Activated CD4-positive, alpha-beta memory T cell treated with anti-CD3 and anti-CD28 coated beads, Interleukin-2, amount 10 ng/mL, durations not matched to agents 7 days and 5 days (primary cell): ENCODE measurements at regions not wholly inside any gene's neighbourhood (a gene's known extent, or its start where the extent isn't known, plus 50 kb on each side); places are given as distances from the start of the nearest gene placed in this dataset.

Experiments
- CTCF ChIA-PET: fragments of 350-600 bp; sonication (Branson Sonifier 250); formaldehyde crosslinking; loops from one replicate; lab custom pipeline; 2021; ENCODE audit warnings: antibody characterized with exemption, inconsistent platforms; lab: Charles Lee
- POLR2A ChIA-PET: fragments of 350-600 bp; sonication (Branson Sonifier 250); formaldehyde crosslinking; loops from one replicate; lab custom pipeline; 2021; ENCODE audit warnings: antibody characterized with exemption; lab: Charles Lee
- DNase-seq: peaks from one replicate; pipeline ENCODE4 v3.0.0-alpha.2; 2020
- H3K27ac Mint-ChIP-seq: one replicate; pipeline ENCODE4 v1.8.0; 2021; ENCODE audit warnings: mild to moderate bottlenecking, mixed read lengths
- H3K27me3 Mint-ChIP-seq: one replicate; pipeline ENCODE4 v1.8.0; 2021; ENCODE audit warnings: mixed read lengths
- H3K36me3 Mint-ChIP-seq: one replicate; pipeline ENCODE4 v1.8.0; 2021; ENCODE audit warnings: low read depth, mixed read lengths
- H3K4me1 Mint-ChIP-seq: one replicate; pipeline ENCODE4 v1.8.0; 2021; ENCODE audit warnings: mixed read lengths
- H3K4me3 Mint-ChIP-seq: one replicate; pipeline ENCODE4 v1.8.0; 2021; ENCODE audit warnings: mild to moderate bottlenecking, mixed read lengths
- H3K9me3 Mint-ChIP-seq: one replicate; pipeline ENCODE4 v1.8.0; 2021; ENCODE audit warnings: mixed read lengths

DNA sequence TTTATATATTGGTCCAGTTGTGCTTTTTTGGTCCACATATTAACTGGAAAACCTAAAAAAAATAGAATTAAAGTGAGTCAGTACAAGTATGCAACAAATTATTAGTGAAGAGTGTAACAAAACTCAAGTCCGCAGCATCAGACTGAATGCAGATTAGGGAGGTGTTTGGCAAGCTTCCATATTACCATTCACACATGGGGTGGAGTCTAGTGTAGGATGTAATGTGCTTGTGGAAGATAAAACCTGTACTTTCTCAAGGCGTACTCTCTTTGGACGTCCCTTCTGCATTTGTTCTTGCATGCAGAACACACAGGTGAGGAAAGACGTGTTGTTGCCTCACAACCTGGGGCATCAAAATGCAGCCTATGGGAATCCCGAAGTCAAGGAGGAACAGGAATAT is 668.7 kb downstream of the MRPL39 start:
- no peak for DNase-seq
- H3K9me3 Mint-ChIP-seq = no peaks in the 10 kb centered on the region
- ChIA-PET POLR2A (no interaction called here), CTCF (no interaction called here)
- no peaks in the 10 kb centered on the region for H3K4me1 Mint-ChIP-seq
- H3K36me3 Mint-ChIP-seq = no peaks in the 10 kb centered on the region
- H3K27ac Mint-ChIP-seq = no peak overlapping the region
- no peaks in the 10 kb centered on the region for H3K27me3 Mint-ChIP-seq
- no peak overlapping the region for H3K4me3 Mint-ChIP-seq

- H3K27ac Mint-ChIP-seq = no peak overlapping the region
- no peaks in the 10 kb centered on the region for H3K27me3 Mint-ChIP-seq
- CTCF ChIA-PET = no interaction called here
- H3K36me3 Mint-ChIP-seq = no peaks in the 10 kb centered on the region
- POLR2A ChIA-PET = no interaction called here
- H3K9me3 Mint-ChIP-seq = no peaks in the 10 kb centered on the region
- H3K4me1 Mint-ChIP-seq = no peaks in the 10 kb centered on the region
- H3K4me3 Mint-ChIP-seq = no peak overlapping the region
- DNase-seq = no peak
These were observed 671.3 kb downstream of the MRPL39 start for GRCh38 chr21:24935991-24936390.

DNA sequence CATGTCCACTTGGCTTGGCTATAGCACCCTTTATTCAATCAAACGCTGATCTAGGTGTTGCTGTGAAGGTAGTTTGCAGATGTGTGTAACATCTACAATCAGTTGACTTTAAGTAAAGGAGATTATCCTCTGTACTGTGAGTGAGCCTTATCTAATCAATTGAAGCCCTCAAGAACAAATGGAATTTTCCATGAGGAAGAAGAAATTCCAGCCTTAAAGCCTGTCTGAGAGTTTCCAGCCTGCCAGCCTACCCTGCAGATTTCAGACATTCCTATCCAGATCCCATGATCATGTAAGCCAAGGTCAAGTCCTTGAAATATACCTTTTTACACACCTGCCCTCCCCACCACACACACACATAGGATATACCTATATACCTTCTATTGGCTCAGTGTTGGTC is 696.7 kb downstream of the MRPL39 start:
- ChIA-PET CTCF (no interaction called here), POLR2A (no interaction called here)
- no peak overlapping the region for H3K4me3 Mint-ChIP-seq
- no peaks in the 10 kb centered on the region for H3K4me1 Mint-ChIP-seq
- H3K9me3 Mint-ChIP-seq = no peaks in the 10 kb centered on the region
- no peaks in the 10 kb centered on the region for H3K27me3 Mint-ChIP-seq
- no peaks in the 10 kb centered on the region for H3K36me3 Mint-ChIP-seq
- DNase-seq = no peak
- no peak overlapping the region for H3K27ac Mint-ChIP-seq

DNA sequence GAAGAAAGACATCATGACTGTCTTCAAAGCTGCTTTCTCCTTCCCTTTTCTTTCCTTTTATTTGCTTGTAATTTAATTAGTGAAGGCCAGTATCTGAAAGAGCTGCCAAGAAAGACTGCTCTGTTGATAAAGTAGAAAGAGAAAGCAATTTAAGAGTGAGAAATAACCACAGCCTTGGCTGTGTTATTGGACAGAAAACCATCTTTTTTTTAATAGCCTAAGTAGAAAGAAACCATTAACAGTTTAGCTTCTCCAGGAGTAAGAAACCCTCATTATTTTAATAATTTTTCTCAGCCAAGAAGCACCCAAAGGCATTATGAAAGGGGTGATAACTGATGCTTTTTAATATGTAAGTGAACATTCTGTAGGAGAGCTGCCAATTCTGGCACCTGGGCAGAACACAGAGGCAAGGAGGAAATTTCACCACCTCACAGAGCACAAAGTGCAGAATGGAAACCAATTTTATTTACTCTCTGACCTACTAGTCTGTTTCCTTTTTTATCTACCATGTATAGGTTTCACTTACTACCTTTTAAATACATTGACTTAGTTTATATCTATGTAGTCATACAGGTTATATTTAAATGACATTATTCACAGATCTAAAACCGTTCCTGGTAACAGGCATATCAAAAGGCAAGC is 703.2 kb downstream of the MRPL39 start:
- no peak overlapping the region for H3K4me3 Mint-ChIP-seq
- no peaks in the 10 kb centered on the region for H3K36me3 Mint-ChIP-seq
- no peak overlapping the region for H3K27ac Mint-ChIP-seq
- H3K27me3 Mint-ChIP-seq = no peaks in the 10 kb centered on the region
- DNase-seq = no peak
- no peaks in the 10 kb centered on the region for H3K9me3 Mint-ChIP-seq
- H3K4me1 Mint-ChIP-seq = no peaks in the 10 kb centered on the region
- POLR2A ChIA-PET = no interaction called here
- CTCF ChIA-PET = no interaction called here

- Mint-ChIP-seq H3K9me3 (no peaks in the 10 kb centered on the region), H3K4me1 (no peaks in the 10 kb centered on the region), H3K27me3 (no peaks in the 10 kb centered on the region), H3K27ac (no peak overlapping the region), H3K4me3 (no peak overlapping the region), H3K36me3 (no peaks in the 10 kb centered on the region)
- POLR2A ChIA-PET = no interaction called here
- CTCF ChIA-PET = no interaction called here
- DNase-seq = no peak
These were observed 708.1 kb downstream of the MRPL39 start for GRCh38 chr21:24899138-24899537.

DNA sequence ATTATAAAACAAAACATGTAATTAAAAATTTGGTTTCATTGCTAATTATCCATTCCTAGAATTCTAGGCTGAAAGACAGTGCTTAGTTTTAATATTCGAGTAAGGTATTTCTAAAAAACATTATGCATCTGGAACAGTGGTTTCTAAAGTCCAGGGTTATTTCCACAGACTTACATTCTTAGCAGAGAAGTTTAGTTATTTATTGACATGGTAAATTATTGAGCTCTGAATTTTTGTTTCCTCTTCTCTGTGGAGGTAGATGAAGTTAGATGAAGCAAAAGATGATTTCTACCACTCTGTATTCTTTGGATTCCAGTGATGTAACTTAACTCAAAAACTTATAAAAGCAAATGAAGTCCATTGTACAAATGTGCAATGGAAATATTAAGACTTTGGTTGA is 709.4 kb downstream of the MRPL39 start:
- Mint-ChIP-seq H3K4me3 (no peak overlapping the region), H3K4me1 (no peaks in the 10 kb centered on the region)
- POLR2A ChIA-PET = no interaction called here

DNA sequence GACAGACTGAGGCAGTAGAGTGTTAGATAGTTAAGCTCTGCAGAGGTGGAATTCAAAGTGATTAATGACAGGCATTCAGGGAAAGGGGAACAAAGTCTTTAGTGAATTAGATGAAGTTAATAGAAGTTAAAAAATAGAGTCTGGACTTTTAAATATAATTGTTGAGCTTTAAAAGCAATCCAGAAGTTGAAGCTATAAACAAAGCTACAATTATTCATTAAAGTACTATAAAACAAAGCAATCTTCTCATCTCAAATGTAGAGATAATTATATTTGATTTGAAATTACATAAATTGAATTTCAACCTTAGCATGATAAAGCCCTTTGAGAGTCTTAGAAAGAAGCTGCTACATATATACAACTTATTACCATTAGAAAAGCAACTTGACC is 710.6 kb downstream of the MRPL39 start:
- no peaks in the 10 kb centered on the region for H3K27me3 Mint-ChIP-seq
- H3K4me3 Mint-ChIP-seq = no peak overlapping the region
- no peak for DNase-seq
- POLR2A ChIA-PET = no interaction called here
- no peaks in the 10 kb centered on the region for H3K36me3 Mint-ChIP-seq
- no peaks in the 10 kb centered on the region for H3K9me3 Mint-ChIP-seq
- CTCF ChIA-PET = no interaction called here
- no peaks in the 10 kb centered on the region for H3K4me1 Mint-ChIP-seq
- H3K27ac Mint-ChIP-seq = no peak overlapping the region

More for the DNA sequence above, 709.4 kb downstream of the MRPL39 start:
- H3K27ac Mint-ChIP-seq = no peak overlapping the region
- no peaks in the 10 kb centered on the region for H3K36me3 Mint-ChIP-seq
- H3K9me3 Mint-ChIP-seq = no peaks in the 10 kb centered on the region
- CTCF ChIA-PET = no interaction called here
- H3K27me3 Mint-ChIP-seq = no peaks in the 10 kb centered on the region
- no peak for DNase-seq

DNA sequence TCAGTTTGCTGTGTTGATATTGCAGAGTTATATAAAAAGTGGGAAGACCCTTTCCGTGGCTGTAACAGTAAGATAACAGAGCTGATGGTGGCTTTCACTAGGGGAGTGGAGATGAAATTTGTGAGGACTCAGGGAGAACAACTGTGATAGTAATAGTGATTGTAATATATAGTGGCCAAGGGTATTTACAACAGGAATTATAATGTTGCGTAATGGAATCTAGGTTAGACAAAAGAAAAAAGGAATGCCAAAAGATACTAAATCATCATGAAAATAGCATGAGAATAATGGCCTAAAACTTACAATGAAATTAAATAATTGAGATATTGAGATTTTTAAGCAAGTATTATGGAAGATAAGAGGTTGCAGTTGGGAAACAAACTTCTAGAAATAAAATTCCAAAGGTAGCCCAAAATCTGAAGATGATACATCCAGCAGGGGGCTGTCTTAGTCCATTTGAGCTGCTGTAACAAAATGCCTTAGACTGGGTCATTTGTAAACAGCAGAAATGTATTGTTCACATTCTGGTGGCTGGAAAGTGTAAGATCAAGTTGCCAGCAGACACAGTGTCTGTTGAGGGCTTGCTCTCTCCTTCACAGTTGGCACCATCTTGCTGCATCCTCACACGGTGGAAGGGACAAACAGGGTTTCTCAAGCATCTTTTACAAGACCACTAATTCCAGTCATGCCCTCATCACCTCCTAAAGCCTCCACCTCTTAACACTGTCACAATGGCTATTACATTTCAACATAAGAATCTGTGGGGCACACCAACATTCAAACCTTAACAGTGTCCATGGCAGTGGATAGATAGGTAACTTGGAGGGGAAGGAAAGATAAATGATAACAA is 711.2 kb downstream of the MRPL39 start:
- DNase-seq = no peak
- H3K27me3 Mint-ChIP-seq = no peaks in the 10 kb centered on the region
- ChIA-PET CTCF (no interaction called here), POLR2A (no interaction called here)
- H3K36me3 Mint-ChIP-seq = no peaks in the 10 kb centered on the region
- H3K9me3 Mint-ChIP-seq = no peaks in the 10 kb centered on the region
- H3K4me1 Mint-ChIP-seq = no peaks in the 10 kb centered on the region
- H3K27ac Mint-ChIP-seq = no peak overlapping the region
- no peak overlapping the region for H3K4me3 Mint-ChIP-seq

- DNase-seq = no peak
- ChIA-PET CTCF (no interaction called here), POLR2A (no interaction called here)
- H3K4me3 Mint-ChIP-seq = no peak overlapping the region
- H3K9me3 Mint-ChIP-seq = no peaks in the 10 kb centered on the region
- H3K36me3 Mint-ChIP-seq = no peaks in the 10 kb centered on the region
- H3K4me1 Mint-ChIP-seq = no peaks in the 10 kb centered on the region
- H3K27me3 Mint-ChIP-seq = no peaks in the 10 kb centered on the region
- no peak overlapping the region for H3K27ac Mint-ChIP-seq
These were observed 713.0 kb downstream of the MRPL39 start for GRCh38 chr21:24894324-24894723.

- CTCF ChIA-PET = no interaction called here
- DNase-seq = no peak
- H3K27me3 Mint-ChIP-seq = no peaks in the 10 kb centered on the region
- POLR2A ChIA-PET = no interaction called here
- no peaks in the 10 kb centered on the region for H3K4me1 Mint-ChIP-seq
- H3K27ac Mint-ChIP-seq = no peak overlapping the region
- H3K36me3 Mint-ChIP-seq = no peaks in the 10 kb centered on the region
- H3K4me3 Mint-ChIP-seq = no peak overlapping the region
- no peaks in the 10 kb centered on the region for H3K9me3 Mint-ChIP-seq
These were observed 717.3 kb downstream of the MRPL39 start for GRCh38 chr21:24890021-24890420.

DNA sequence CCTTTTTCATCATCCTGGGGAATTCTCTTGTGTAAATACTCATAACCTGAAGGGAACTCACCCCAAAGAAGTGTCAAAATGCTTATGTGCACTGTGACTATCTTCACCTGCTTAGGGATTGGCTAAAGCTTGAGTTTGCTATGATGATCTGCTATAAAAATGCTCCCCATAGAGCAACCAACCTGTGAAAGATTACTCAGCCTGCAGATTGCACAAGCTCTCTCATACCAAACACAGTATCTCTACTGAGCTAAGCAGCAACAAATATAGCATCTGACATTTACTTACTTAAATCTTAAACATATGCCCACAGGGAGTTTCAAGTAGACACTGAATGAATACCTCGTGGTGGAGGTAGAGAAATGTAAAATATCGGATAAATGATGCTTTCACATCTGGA is 725.8 kb downstream of the MRPL39 start:
- POLR2A ChIA-PET = no interaction called here
- H3K27ac Mint-ChIP-seq = no peak overlapping the region
- no peaks in the 10 kb centered on the region for H3K27me3 Mint-ChIP-seq
- H3K4me3 Mint-ChIP-seq = no peak overlapping the region
- DNase-seq = no peak
- H3K4me1 Mint-ChIP-seq = no peaks in the 10 kb centered on the region
- no peaks in the 10 kb centered on the region for H3K36me3 Mint-ChIP-seq
- CTCF ChIA-PET = no interaction called here
- peaks cover 4% of the 10 kb centered on the region for H3K9me3 Mint-ChIP-seq

GRCh38 chr21:24870633-24871032 is 736.6 kb downstream of the MRPL39 start:
- DNase-seq = no peak
- Mint-ChIP-seq H3K27me3 (no peaks in the 10 kb centered on the region), H3K9me3 (no peaks in the 10 kb centered on the region), H3K4me1 (no peaks in the 10 kb centered on the region), H3K36me3 (no peaks in the 10 kb centered on the region), H3K27ac (no peak overlapping the region), H3K4me3 (no peak overlapping the region)
- ChIA-PET CTCF (no interaction called here), POLR2A (no interaction called here)

DNA sequence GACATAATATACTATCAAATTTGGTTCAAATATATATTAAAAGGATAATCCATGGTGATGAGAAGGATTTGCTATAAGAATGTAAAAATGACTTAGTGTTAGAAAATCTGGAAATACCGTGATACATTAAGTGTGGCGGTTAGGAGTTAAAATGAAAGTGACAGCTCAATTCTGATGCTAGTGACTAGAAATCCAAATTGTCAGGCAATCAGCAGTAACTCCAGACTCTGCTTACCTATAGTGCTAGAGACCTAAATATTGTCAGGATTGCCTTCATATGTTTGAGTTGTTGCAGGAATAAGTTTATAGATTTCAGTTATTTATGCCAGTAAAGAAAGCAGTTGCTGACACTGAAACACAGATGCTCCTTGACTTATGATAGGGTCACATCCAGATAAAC is 737.4 kb downstream of the MRPL39 start:
- H3K36me3 Mint-ChIP-seq = no peaks in the 10 kb centered on the region
- H3K27me3 Mint-ChIP-seq = no peaks in the 10 kb centered on the region
- no peaks in the 10 kb centered on the region for H3K9me3 Mint-ChIP-seq
- CTCF ChIA-PET = no interaction called here
- DNase-seq = no peak
- H3K4me3 Mint-ChIP-seq = no peak overlapping the region
- POLR2A ChIA-PET = no interaction called here
- H3K4me1 Mint-ChIP-seq = no peaks in the 10 kb centered on the region
- H3K27ac Mint-ChIP-seq = no peak overlapping the region

DNA sequence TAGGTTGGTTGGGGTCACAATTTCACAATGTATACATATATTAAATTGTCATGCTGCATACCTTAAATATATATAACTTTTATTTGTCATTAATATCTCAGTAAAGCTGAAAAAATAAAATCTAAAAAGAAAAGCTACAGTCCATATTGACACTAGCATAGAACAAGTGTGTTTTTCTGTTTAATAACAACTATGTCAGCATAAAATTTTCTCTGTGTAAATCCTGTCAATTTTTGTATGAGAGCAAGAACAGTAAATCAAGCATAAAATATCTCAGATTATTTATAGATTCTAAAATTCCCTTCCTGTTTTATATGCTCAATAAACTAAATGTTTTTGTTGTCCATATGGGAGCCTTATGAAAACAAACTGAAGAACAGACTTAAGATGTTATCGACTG is 739.2 kb downstream of the MRPL39 start:
- Mint-ChIP-seq H3K27ac (no peak overlapping the region), H3K4me1 (no peaks in the 10 kb centered on the region), H3K27me3 (no peaks in the 10 kb centered on the region), H3K36me3 (no peaks in the 10 kb centered on the region), H3K4me3 (no peak overlapping the region), H3K9me3 (no peaks in the 10 kb centered on the region)
- no peak for DNase-seq
- ChIA-PET POLR2A (no interaction called here), CTCF (no interaction called here)
